Omental fat pad (tissue), 3 donors: ENCODE measurements at regions not wholly inside any gene's neighbourhood (a gene's known extent, or its start where the extent isn't known, plus 50 kb on each side); places are given as distances from the start of the nearest gene placed in this dataset.
"Not testable (repeated sequence)": the region's sequence is repeated elsewhere in the genome, so short reads cannot be mapped to it uniquely, and the experiment has no call there.

Experiments
- ATAC-seq: fragments of 150-250 bp; one replicate; pipeline ENCODE4 v1.9.1; 2016; ENCODE audit warnings: mild to moderate bottlenecking, moderate library complexity; ENCODE audit not compliant: low FRiP score
- DNase-seq: peaks from one replicate; pipeline ENCODE4 v3.0.0-alpha.2; 2019; ENCODE audit warnings: low spot score
- TF ChIP-seq, protein P1 (sequence below), 3 donors: fragments of 450-650 bp; IDR thresholded peaks; one replicate each; pipeline ENCODE4 v1.5.1; 2016 to 2017; ENCODE audit warnings: antibody characterized with exemption in 3 of 3, mild to moderate bottlenecking in 3 of 3, moderate library complexity in 2 of 3

DNA sequence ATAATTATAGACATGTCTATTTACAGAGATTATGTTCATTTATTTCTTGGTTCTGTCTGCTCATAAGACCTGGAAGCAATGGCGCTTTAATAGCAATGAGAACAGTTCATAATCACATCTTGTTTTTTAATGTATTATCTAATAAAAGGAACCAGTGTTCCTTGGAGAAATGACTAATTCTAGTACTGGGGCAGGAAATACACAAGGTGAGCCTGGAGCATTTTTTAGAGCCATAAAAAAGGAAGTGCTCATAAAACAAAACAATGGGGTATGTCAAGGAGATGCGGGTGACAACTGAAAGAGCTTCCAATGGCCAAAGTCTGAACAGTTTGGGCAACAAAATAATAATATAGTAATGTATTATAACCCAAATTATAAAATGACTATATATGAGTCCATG lies 531.9 kb upstream of the CHD1 start:
- no peak for ATAC-seq
- TF ChIP-seq, protein P1, sequence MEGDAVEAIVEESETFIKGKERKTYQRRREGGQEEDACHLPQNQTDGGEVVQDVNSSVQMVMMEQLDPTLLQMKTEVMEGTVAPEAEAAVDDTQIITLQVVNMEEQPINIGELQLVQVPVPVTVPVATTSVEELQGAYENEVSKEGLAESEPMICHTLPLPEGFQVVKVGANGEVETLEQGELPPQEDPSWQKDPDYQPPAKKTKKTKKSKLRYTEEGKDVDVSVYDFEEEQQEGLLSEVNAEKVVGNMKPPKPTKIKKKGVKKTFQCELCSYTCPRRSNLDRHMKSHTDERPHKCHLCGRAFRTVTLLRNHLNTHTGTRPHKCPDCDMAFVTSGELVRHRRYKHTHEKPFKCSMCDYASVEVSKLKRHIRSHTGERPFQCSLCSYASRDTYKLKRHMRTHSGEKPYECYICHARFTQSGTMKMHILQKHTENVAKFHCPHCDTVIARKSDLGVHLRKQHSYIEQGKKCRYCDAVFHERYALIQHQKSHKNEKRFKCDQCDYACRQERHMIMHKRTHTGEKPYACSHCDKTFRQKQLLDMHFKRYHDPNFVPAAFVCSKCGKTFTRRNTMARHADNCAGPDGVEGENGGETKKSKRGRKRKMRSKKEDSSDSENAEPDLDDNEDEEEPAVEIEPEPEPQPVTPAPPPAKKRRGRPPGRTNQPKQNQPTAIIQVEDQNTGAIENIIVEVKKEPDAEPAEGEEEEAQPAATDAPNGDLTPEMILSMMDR (IDR thresholded peaks at IDR 0.05): no peak
- DNase-seq: no peak

DNA sequence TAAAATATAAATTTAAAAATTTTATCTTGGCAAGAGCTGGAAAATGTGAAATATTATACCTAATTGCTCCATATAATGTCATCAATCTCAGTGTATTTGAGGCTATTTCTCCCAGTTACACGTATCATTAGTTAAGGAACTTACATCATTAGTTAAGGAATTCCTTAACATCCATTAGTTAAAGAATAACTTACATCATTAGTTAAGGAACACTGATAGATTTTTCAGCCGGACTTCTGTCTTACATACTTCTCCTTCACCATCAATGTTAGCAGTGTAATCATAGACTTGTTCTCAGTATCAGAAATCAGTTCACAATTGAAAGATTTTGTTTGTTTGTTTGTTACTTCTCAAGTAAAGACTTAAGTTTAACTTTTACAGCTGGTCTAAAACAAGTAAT lies 524.4 kb upstream of the CHD1 start:
- no peak for DNase-seq
- no peak for ATAC-seq
- TF ChIP-seq, protein P1 (IDR thresholded peaks at IDR 0.05): no peak

DNA sequence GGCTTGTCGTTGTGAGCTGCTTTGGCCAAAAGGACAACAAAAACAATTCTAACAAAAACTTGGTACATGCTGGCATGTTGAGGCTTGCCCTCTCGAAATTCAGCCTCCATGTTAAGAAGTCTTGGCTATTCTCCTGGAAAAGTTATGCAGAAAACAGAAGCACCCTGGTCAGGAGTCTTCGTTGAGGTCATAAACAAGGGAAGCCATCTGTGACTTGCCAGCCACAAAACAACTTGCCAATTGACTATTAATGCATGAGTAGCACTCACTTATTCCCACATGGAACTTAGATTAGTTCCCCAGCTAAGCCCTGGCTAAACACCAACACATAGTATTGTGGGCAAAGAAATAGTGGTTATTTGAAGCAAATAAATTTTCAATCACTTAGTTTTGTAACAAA lies 521.0 kb upstream of the CHD1 start:
- DNase-seq: no peak
- no peak for ATAC-seq
- TF ChIP-seq, protein P1 (IDR thresholded peaks at IDR 0.05): no peak

DNA sequence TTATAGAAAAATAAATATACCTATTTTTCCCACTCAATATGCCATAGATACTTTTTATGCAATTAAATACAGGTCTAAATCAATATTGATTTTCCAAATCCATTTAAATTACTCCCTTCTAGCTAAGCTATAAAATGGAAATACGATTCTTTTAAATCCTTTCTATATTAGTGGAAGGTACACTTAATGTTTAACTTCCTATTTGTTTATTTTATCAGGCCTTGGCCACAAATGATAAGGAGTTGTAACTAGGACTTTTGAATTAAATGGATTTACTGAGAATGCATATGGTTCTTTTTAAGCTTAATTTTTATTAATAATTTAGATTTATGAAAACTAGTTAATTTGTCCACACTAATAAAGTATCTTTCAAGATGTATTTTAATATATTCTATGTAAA lies 517.0 kb upstream of the CHD1 start:
- TF ChIP-seq, protein P1 (IDR thresholded peaks at IDR 0.05): no peak
- DNase-seq: no peak
- ATAC-seq: no peak

DNA sequence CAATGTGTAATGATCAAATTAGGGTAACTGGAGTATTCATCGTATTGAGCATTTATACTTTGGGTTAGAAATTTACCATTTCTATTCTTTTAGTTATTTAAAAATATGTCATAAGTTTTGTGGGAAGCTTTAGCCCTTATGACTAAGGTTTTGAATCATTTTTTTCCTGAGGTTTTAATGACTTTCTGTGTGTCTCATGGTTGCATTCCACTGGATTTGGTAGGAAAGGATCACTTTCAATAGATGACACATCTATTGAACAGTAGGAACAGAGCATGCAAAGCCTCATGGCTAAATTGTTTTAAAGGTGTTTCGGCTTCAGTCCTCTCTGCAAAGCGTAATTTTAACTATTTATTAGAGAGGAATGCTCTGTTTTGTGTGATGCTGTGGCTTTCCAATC lies 512.4 kb upstream of the CHD1 start:
- TF ChIP-seq, protein P1 (IDR thresholded peaks at IDR 0.05): no peak
- no peak for ATAC-seq
- DNase-seq: no peak

DNA sequence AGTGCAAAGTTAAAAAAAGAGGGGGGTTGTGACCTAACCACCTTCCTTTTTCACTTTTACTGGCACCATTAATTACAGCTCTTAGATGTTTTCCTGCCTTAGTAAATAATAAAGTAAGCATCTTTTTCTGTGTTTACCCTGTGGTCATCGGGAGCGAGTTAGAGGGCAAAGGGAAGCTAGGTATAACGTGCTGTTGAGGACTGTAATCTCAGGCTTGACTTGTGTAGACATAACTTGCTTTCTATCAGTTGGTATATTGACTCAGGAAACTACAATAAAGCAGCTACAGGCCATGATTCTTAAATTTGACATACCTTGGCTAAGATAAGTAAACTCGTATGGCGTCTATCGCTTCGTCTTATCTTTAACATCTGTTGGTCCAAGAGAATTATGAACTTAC lies 509.8 kb upstream of the CHD1 start:
- DNase-seq: no peak
- TF ChIP-seq, protein P1 (IDR thresholded peaks at IDR 0.05): no peak
- no peak for ATAC-seq

DNA sequence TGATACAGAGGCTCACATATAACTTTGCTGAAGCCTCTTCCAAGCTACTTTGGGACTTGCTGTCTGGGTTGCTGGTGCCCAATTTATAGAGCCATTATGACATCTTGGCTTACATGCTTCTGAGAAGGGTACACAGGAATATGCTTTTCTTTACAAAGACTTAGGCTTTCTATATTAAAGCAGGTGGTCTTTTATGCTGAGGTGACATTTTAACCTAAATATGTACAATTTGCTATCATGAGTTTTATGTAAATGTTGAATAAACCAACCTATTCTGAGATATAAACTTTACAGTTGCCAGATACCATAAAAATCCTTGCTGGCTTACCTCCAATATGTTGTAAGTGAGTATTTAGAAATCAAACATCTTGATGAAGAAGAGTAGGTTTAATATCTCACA lies 509.2 kb upstream of the CHD1 start:
- DNase-seq (no peak), ATAC-seq (no peak)
- TF ChIP-seq, protein P1 (IDR thresholded peaks at IDR 0.05): no peak

DNA sequence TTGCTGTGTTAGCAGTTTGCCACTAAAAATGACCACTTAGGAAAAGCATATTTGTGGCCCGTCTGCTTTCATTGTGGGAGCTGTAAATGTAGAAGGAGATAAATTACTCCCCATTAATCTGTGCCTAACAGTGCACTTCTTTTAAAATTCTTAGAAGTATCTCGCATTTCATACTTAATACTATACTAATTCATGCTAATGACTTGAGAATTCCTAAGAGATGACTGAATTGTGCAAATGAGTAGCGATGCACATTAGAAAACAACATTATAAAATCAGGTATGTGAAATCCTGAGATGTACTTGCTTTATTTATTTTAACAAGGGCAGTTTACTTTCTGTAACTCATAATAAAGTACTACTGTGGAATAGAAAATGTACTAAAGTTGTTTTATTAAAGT lies 494.6 kb upstream of the CHD1 start:
- DNase-seq, ATAC-seq: not testable (repeated sequence)

DNA sequence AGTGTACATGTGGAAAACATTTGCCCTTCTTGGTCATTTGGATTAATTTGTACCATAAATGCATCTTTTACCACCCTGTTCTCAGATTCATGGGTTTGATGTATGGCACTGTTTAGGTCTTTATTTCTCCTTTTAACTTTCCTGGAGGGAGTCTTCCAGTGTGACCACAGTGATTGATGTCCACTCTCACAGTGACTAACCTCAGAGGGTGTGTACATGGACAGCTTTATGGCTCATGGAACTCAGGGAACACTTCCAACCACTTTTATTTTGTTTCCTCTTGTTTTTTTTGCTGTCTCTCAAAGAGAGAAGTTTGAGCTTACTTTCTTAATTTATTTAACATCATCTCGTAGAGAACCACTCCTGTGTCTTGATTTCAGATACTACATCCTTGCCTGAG lies 489.8 kb upstream of the CHD1 start:
- not testable (repeated sequence) for DNase-seq, ATAC-seq

DNA sequence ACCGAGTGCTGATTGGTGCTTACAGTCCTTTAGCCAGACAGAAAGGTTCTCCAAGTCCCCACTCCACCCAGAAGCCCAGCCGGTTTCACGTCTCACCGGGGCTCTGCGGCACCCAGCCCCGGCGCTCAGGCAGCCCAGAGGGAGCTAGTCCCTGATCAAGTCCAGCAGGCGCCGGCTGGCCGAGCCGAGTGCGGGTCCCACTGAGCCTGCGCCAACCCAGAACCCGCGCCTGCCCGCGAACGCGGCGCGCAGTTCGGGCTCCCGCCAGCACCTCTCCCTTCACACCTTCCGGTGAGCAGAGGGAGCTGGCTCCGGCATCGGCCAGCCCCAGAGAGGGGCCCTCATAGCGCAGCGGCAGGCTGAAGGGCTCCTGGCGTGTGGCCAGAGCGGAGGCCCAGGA lies 481.6 kb upstream of the CHD1 start:
- DNase-seq, ATAC-seq: not testable (repeated sequence)

DNA sequence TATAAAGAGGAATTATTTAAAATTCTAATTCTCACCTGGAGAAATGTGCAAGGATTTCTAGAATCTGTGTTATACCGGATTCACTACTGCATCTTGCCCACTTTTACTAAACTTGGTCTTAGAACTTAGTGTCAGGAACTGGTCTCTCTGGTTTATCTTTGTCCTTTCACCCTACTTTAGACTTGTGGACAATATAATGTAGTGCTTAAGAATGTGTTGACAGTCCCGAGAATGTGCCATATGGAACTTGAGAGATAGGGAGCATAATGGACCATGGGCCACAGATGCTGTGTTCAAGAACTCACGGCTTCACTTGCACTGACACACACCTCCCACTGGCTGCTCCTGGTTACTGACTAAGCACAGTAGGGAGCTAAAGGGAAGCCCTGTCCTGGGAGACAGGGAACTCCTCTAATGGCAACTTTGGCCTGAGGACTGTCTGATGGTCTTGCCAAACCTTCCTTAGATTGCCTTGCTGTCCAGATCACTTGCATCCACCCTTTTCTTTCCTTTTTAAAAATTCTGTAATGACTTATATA lies 476.0 kb upstream of the CHD1 start:
- DNase-seq, ATAC-seq: not testable (repeated sequence)
